ENCODE measurements at regions not wholly inside any gene's neighbourhood (a gene's known extent, or its start where the extent isn't known, plus 50 kb on each side); places are given as distances from the start of the nearest gene placed in this dataset.

- no peak overlapping the region for H3K9ac ChIP-seq (ENCODE audit: insufficient read depth in 1 of 2, low read depth in 2 of 2, low read length in 2 of 2)
- H3K4me3 ChIP-seq: no peak overlapping the region
- H3K9me3 ChIP-seq (replicated peaks; ENCODE audit: control insufficient read depth, insufficient read depth, low read depth, low read length): no peaks in the 10 kb centered on the region
- ChIA-PET POLR2A (no interaction called here), CTCF (ENCODE audit: low intra/inter-chr PET ratio) (no interaction called here)
- intact Hi-C loops (cut with micrococcal nuclease) (no loop called here), in situ Hi-C loops (cut with MboI) (no loop called here)
- H2AFZ ChIP-seq (ENCODE audit: low read depth, low read length): no peak overlapping the region
- 0% methylated on average over 6 of the region's 9 CpGs for WGBS (ENCODE audit: insufficient coverage, low coverage, missing lambda C conversion rate)
- TF ChIP-seq ZEB2 (IDR thresholded peaks at IDR 0.05): no peak
- no peak for TF ChIP-seq KHSRP (IDR thresholded peaks at IDR 0.05)
- no peak for TF ChIP-seq ATF3 (IDR thresholded peaks at IDR 0.05)
- no peak for TF ChIP-seq ATF3 (CRISPR knock-in tag; conservative IDR thresholded peaks at IDR 0.05)
- TF ChIP-seq IRF1 (CRISPR knock-in tag; IDR thresholded peaks at IDR 0.05; ENCODE audit: borderline replicate concordance): no peak
- no peak for TF ChIP-seq DPF2 (IDR thresholded peaks at IDR 0.05)
- no peak for TF ChIP-seq TRIM28 (IDR thresholded peaks at IDR 0.05)
- no peak for TF ChIP-seq ZNF384 (IDR thresholded peaks at IDR 0.05; ENCODE audit: low read depth, low read length)
- TF ChIP-seq CSDE1 (IDR thresholded peaks at IDR 0.05): no peak
- TF ChIP-seq NFRKB (IDR thresholded peaks at IDR 0.05; ENCODE audit: low read depth): no peak
- TF ChIP-seq TBP (optimal IDR thresholded peaks at IDR 0.05; ENCODE audit: low read depth, low read length): no peak
- TF ChIP-seq ZNF644 (tag; IDR thresholded peaks at IDR 0.05; ENCODE audit: low read depth): no peak
- no peak for TF ChIP-seq SAFB2 (IDR thresholded peaks at IDR 0.05; ENCODE audit: borderline replicate concordance, low read depth, low read length, severe bottlenecking)
- TF ChIP-seq ZBTB43 (CRISPR knock-in tag; IDR thresholded peaks at IDR 0.05): no peak
- TF ChIP-seq MYC (IDR thresholded peaks at IDR 0.05; ENCODE audit: low read depth, low read length): no peak
- no peak for TF ChIP-seq MYC (CRISPR knock-in tag; IDR thresholded peaks at IDR 0.05; ENCODE audit: borderline replicate concordance, low read depth)
- no peak overlapping the region for H3K27ac ChIP-seq (ENCODE audit: extremely low read depth, low read depth, low read length)
- no peaks in the 10 kb centered on the region for H3K4me1 ChIP-seq (replicated peaks in 1 of 2; ENCODE audit: control insufficient read depth in 2 of 2, insufficient read depth in 2 of 2, low read length in 2 of 2)
- no peak for ATAC-seq
- H3K27me3 ChIP-seq (ENCODE audit: control insufficient read depth in 2 of 2, insufficient read depth in 2 of 2, low read length in 2 of 2): no peaks in the 10 kb centered on the region
- H4K20me1 ChIP-seq (replicated peaks; ENCODE audit: control insufficient read depth, insufficient read depth, low read length): no peaks in the 10 kb centered on the region
- no peak for FAIRE-seq
- H3K79me2 ChIP-seq (ENCODE audit: control insufficient read depth, insufficient read depth, low read length): no peaks in the 10 kb centered on the region
- no peaks in the 10 kb centered on the region for H3K9me1 ChIP-seq (ENCODE audit: control insufficient read depth, insufficient read depth, low read length)
- DNase-seq (ENCODE audit: extremely low read depth in 1 of 4, low spot score in 3 of 4): no peak
- H3K36me3 ChIP-seq (ENCODE audit: control insufficient read depth, insufficient read depth, low read length): no peaks in the 10 kb centered on the region
- no peak overlapping the region for H3K4me2 ChIP-seq (ENCODE audit: insufficient read depth, low read length)
- no TSS peak for BruUV-seq (replicated peaks)
These were observed 220.2 kb upstream of the LRTM1 start for GRCh38 chr3:55147856-55148720.
